WTC11 (cell line): ENCODE measurements at regions not wholly inside any gene's neighbourhood (a gene's known extent, or its start where the extent isn't known, plus 50 kb on each side); places are given as distances from the start of the nearest gene placed in this dataset.

Experiments used
- JUN ChIP-seq: sonication (generic); formaldehyde crosslinking; IDR thresholded peaks from 2 replicates; pipeline ENCODE4 v1.8.0; 2023; ENCODE audit warnings: mild to moderate bottlenecking, missing genetic modification reagents
- KAT7 ChIP-seq: sonication (generic); formaldehyde crosslinking; IDR thresholded peaks from 2 replicates; pipeline ENCODE4 v1.8.1; 2023; ENCODE audit warnings: missing genetic modification reagents, mild to moderate bottlenecking, borderline replicate concordance

DNA sequence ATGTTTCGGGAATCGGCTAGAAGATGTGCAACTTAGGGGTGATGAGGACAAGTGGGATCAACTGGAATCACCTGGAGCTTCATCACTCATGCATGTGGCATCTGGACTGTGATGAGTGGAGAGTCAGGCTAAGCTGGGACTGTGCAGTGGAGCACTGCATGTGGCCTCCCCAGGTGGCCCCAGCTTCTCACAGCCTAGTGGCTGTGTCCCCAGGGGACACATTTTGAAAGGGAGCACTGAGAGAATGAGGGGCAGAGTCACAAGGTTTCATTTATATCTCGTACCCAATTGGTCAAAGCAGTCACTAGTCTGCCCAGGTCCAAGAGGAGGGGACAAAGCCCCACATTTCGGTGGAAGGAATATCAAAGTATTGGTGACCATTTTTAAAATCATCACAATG lies 54.8 kb upstream of the TCF7L2 start:
- no peak for TF ChIP-seq JUN (CRISPR knock-in tag)
- TF ChIP-seq KAT7 (CRISPR knock-in tag), result no peak
